Hepatic stellate cell (primary cell): ENCODE measurements at regions not wholly inside any gene's neighbourhood (a gene's known extent, or its start where the extent isn't known, plus 50 kb on each side); places are given as distances from the start of the nearest gene placed in this dataset.

Source experiments
- DNase-seq: peaks from one replicate; pipeline ENCODE4 v3.0.0; 2011; ENCODE audit warnings: low spot score

DNA sequence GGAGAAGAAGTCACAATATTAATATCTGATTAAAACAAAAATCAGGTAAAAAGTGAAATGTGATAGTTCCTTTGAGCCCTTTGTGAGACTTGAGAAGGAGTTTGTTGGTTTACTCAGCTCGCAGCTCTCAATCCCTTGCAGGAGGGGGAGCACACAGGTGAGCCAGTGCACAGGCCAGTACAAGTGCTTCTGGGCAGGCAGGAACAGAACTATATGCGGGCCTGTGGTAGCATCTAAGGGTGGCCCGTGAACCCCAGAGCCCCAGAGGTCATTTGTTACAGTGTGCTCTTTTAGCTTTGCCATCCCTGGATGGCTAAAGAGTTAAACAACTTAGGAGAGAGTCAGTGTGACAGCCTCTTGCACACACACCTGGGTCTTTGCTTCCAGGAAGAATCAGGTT is 215.3 kb upstream of the EDIL3 start:
- no peak for DNase-seq

- no peak for DNase-seq
Observed at GRCh38 chr5:84597904-84598303, 213.2 kb upstream of the EDIL3 start.

DNA sequence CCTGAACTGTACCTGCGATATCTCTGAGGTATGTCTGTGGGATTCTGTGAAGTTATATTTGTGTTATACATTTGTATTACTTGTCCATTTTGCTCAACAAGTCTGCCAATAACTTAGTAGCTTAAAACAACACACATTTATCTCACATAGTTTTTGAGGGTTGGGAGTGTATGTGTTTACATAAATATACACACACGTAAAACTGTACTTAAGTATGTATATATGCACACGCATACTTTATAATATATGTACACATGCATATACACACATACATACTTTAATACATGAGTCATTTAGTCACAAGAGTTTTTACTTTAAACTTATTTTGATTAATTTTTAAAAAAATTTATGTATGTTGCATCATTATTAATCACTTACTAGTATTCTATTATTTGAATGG is 205.9 kb upstream of the EDIL3 start:
- no peak for DNase-seq

GRCh38 chr5:84589926-84590325 is 205.2 kb upstream of the EDIL3 start:
- DNase-seq, result no peak

- DNase-seq, result no peak
Observed at GRCh38 chr5:84585218-84585617, 200.5 kb upstream of the EDIL3 start.

GRCh38 chr5:84578226-84578625 is 193.5 kb upstream of the EDIL3 start:
- DNase-seq, result no peak

GRCh38 chr5:84573017-84573712 is 188.5 kb upstream of the EDIL3 start:
- DNase-seq, result no peak

DNA sequence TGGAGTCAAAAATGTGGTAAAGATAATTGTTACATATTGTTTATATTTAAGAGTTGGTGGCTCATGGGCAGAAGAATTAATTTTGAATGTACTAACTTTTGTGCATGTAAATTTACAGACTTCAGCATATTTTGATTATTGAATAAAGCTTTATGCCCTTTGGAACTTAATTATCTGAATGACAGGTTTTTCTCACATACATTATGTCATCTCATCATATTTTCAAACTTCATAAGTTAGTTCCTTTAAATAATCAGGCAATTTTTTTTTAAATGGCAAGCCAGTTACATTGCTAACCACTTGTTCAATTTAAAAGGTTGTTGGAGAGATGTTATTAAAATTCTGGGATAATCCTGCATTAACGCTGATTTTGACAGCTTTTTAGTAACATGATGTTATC is 184.6 kb upstream of the EDIL3 start:
- DNase-seq, result no peak

- DNase-seq, result no peak
Observed at GRCh38 chr5:84568171-84568570, 183.5 kb upstream of the EDIL3 start.

- no peak for DNase-seq
Observed at GRCh38 chr5:84565866-84566265, 181.2 kb upstream of the EDIL3 start.

DNA sequence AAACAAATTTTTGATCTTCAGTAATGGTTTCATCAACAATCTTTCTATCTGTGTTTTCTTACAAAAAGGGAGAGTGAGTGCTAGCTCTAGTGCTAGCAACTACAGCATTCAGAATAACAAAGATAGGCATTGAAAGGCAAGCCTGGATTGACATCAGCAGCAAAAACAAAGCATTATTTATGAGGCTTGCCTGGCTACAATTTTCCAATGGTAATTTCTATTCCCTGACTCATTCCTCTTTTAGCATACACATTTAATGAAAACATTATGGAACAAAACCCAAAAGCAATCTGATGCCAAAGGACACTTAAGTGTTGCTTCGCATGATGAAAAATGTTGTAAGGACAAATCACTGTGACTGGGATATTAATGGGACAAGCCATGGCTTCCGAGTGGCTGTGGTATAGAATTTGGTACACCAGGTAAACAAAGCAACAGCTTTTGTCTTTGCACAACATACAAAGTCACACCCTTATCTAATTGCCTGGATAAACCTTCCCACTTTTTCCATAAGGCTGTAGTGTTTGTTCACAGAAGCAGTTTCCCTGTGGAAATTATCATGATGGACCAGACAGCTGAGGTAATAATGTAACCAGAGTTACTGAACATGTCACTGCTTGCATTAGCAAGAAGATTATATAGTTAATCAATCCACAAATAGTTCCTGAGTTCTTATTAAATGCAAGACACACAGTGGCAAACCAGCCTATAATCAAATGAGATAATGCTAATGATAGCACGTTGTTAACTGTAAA is 179.8 kb upstream of the EDIL3 start:
- DNase-seq, result no peak

- DNase-seq, result no peak
Observed at GRCh38 chr5:84550222-84550621, 165.5 kb upstream of the EDIL3 start.

DNA sequence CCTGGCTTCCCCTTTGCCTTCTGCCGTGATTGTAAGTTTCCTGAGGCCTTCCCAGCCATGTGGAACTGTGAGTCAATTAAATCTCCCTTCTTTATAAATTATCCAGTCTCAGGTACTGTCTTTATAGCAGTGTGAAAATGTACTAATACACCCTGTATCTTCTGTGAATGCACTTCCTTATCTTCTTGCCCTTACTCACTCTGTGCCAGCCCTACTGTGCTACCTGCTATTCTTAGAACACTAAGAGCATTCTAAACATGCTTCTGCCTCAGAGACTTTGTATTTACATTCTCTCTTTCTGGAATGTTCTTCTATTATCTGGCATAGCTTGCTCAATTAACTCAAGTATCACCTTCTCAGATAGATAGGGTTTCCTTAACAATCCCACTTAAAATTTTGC is 164.4 kb upstream of the EDIL3 start:
- DNase-seq, result no peak

DNA sequence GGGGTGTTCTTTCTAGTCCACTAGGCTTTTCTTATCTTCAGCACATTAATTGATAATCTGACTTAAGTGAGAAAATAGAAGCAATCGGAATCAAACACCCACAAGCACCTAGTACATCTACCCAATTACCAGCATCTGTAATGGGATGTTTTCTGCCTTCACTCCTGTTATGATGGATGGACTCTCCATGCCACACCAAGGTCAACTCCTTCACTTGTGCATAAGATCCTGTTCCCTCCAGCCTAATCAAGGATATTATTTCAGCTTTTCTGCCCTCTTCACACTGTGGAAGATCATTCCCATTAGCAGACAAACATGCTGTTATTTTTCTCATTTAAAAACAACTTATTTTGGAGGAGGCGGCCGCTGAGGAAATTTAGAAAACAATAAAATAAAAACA is 162.0 kb upstream of the EDIL3 start:
- DNase-seq, result no peak

DNA sequence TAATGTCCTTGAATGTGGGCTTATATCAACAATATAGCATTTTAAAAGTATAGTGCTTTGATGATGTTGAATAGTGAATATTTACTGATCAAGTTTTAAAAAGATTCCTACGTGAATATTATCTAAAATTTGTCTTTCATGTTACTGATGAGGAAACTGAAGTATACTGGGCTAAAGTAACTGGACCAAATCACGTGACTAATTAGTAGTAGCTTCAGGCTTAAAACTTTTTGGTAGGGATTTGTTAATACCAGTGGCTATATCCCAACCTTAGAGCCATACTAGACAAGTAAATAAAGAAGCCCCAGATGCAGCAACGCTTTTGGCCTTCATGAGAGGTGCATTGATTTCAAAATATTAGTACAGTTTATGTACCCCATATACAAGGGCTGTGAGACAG is 152.1 kb upstream of the EDIL3 start:
- no peak for DNase-seq

GRCh38 chr5:84535281-84535680 is 150.6 kb upstream of the EDIL3 start:
- DNase-seq, result no peak

GRCh38 chr5:84524491-84524890 is 139.8 kb upstream of the EDIL3 start:
- no peak for DNase-seq

- DNase-seq, result no peak
Observed at GRCh38 chr5:84518862-84519261, 134.2 kb upstream of the EDIL3 start.

DNA sequence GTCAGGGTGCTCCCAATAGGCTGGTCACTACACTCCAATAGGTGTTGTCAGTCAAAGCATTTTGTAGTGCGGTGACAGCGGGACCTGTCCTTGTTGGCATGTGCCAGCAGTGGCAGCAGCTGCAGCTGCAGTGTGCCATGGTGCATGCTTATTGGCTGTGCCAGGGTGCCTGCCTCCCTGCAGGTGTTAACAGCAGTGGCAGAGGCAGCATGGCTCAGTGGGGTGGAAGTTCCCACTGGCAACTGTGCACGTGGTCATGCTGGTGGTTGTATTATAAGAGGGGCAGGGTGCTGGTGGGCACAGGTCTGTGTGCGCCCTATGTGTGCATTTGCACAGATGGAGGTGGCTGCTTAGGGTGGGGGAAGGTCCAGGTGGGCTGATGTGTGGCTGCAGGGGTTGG is 133.7 kb upstream of the EDIL3 start:
- no peak for DNase-seq

- no peak for DNase-seq
Observed at GRCh38 chr5:84506625-84507024, 121.9 kb upstream of the EDIL3 start.

DNA sequence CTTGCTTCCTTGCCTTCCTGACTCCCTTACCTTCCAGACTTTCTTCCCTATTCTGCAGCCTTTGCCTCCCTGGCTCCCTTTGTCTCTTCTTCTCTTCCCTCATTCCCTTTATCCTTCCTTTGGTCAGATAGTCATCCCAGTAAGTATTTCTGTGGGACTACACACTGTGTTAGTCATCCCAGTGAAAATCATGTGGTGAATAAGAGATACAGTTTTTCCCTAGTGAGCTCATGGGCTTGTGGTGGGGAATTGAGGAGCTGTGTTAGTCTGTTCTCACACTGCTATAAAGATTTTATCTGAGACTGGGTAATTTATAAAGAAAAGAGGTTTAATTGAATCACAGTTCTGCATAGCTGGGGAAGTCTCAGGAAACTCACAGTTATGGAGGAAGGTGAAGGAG is 109.8 kb upstream of the EDIL3 start:
- peak; percentile 28 for DNase-seq

DNA sequence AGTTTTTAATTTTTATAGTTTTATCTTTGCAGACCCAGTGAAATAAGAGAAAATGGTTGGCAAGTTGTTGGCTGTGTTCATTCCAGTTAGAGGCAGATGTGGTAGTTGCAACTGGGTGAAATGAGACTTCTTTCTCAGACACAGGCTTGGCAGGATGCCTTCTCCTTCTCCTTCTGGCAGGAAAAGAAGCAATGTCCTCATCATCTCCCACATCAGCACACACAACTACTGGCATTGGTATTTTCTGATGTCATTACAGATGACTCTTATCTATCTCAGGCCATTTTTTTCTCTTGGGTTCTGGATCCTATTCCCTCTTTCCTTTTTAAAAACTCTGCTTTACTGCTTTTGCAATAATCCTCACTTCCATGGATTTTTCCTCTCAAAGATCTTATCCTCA is 103.3 kb upstream of the EDIL3 start:
- DNase-seq, result peak; percentile 4

GRCh38 chr5:84480873-84481637 is 96.4 kb upstream of the EDIL3 start:
- no peak for DNase-seq
